Psoas muscle (tissue), 7 donors: ENCODE measurements at regions not wholly inside any gene's neighbourhood (a gene's known extent, or its start where the extent isn't known, plus 50 kb on each side); places are given as distances from the start of the nearest gene placed in this dataset.

Experiments used
- ATAC-seq, 4 donors: fragments of 200-7000 bp; cut with Tn5 transposase; one replicate each; pipeline ENCODE4 v1.9.1; 2020; ENCODE audit warnings: moderate library complexity in 3 of 4, mild to moderate bottlenecking in 2 of 4
- DNase-seq, 2 donors: peaks; one replicate each; pipeline ENCODE4 v3.0.0-alpha.2; 2020
- H3K27ac ChIP-seq: fragments of 200-600 bp; one replicate; pipeline ENCODE4 v1.8.0; 2022
- H3K27me3 ChIP-seq, 3 donors: fragments of 200-600 bp in 1 of 3; one replicate each; pipeline versions ENCODE4 v1.6.1 to v1.8.0; 2013 to 2022; ENCODE audit warnings: low read length in 2 of 3, mild to moderate bottlenecking in 2 of 3, moderate library complexity in 1 of 3; ENCODE audit not compliant: insufficient read depth in 3 of 3
- H3K36me3 ChIP-seq, 2 donors: fragments of 200-600 bp in 1 of 2; one replicate each; pipeline versions ENCODE4 v1.6.1 to v1.8.0; 2013 to 2022; ENCODE audit warnings: low read depth in 1 of 2, mild to moderate bottlenecking in 1 of 2, moderate library complexity in 1 of 2; ENCODE audit not compliant: insufficient read depth in 1 of 2
- H3K4me1 ChIP-seq: fragments of 200-600 bp; one replicate; pipeline ENCODE4 v1.8.0; 2022
- H3K4me3 ChIP-seq: fragments of 200-600 bp; one replicate; pipeline ENCODE4 v1.8.0; 2022; ENCODE audit warnings: mild to moderate bottlenecking
- H3K9me3 ChIP-seq: fragments of 200-600 bp; one replicate; pipeline ENCODE4 v1.8.0; 2022
- CTCF ChIP-seq: fragments of 200-600 bp; IDR thresholded peaks from one replicate; pipeline ENCODE4 v1.8.0; 2022; ENCODE audit warnings: antibody characterized with exemption
- WGBS, 3 donors: extraction: QIAGEN DNeasy Blood & Tissue Kit; methylation state at CpG; one replicate each; pipeline versions ENCODE4 v1.1.6 to v1.1.7; 2013; 5-methylcytosine and 5-hydroxymethylcytosine counted together
- intact Hi-C, 2 donors: fragments of 100-400 bp; cut with DNase I; formaldehyde crosslinking; loops; one replicate each; pipeline versions ENCODE4 v1.11.0 to v1.14.2; 2022
- donor health status: healthy with polysubstance abuse.
- donor health status: DM: no; HTN: no; CAD: no; lungs with moderate emphysema.
- donor health status: Bipolar disorder and iron deficiency.
- donor health status: healthy.
- donor health status: DM: yes; HTN: yes; CAD: no.
- donor health status: DM: no; HTN: no; CAD: no.
- donor health status: DM: yes; HTN: yes; CAD: no.

- 46 to 55% (median 49%) methylated on average over 5 of the region's 5 CpGs for WGBS, 3 donors
- no peak for ATAC-seq
- TF ChIP-seq CTCF, result no peak
- Histone ChIP-seq H3K27me3 (no peaks in the 10 kb centered on the region), H3K36me3 (no peaks in the 10 kb centered on the region), H3K4me1 (no peaks in the 10 kb centered on the region), H3K27ac (no peak overlapping the region), H3K4me3 (no peak overlapping the region), H3K9me3 (no peaks in the 10 kb centered on the region)
- intact Hi-C loops, result no loop called here
- DNase-seq, result no peak
Observed at GRCh38 chr15:31577108-31577507, 250.5 kb downstream of the KLF13 start.

GRCh38 chr15:31579282-31579681, 252.6 kb downstream of the KLF13 start:
- ATAC-seq, result no peak
- Histone ChIP-seq H3K9me3 (no peaks in the 10 kb centered on the region), H3K36me3 (no peaks in the 10 kb centered on the region), H3K27ac (no peak overlapping the region), H3K4me3 (no peak overlapping the region), H3K4me1 (no peaks in the 10 kb centered on the region), H3K27me3 (no peaks in the 10 kb centered on the region)
- no peak for DNase-seq
- 74 to 85% (median 80%) methylated on average over 4 of the region's 4 CpGs for WGBS, 3 donors
- intact Hi-C loops, result no loop called here
- TF ChIP-seq CTCF, result no peak

- Histone ChIP-seq H3K4me3 (no peak overlapping the region), H3K27ac (no peak overlapping the region), H3K36me3 (no peaks in the 10 kb centered on the region), H3K27me3 (no peaks in the 10 kb centered on the region), H3K9me3 (no peaks in the 10 kb centered on the region), H3K4me1 (no peaks in the 10 kb centered on the region)
- TF ChIP-seq CTCF, result no peak
- ATAC-seq (no peak), DNase-seq (no peak)
- intact Hi-C loops, result no loop called here
- 90 to 96% (median 93%) methylated on average over 2 of the region's 2 CpGs for WGBS, 3 donors
Observed at GRCh38 chr15:31579976-31580375, 253.3 kb downstream of the KLF13 start.

GRCh38 chr15:31584195-31584594, 257.6 kb downstream of the KLF13 start:
- Histone ChIP-seq H3K27me3 (no peaks in the 10 kb centered on the region), H3K27ac (no peak overlapping the region), H3K4me1 (no peaks in the 10 kb centered on the region), H3K9me3 (no peaks in the 10 kb centered on the region), H3K4me3 (no peak overlapping the region), H3K36me3 (no peaks in the 10 kb centered on the region)
- intact Hi-C loops, result no loop called here
- WGBS, 3 donors, result 51 to 93% (median 77%) methylated on average over 3 of the region's 3 CpGs
- DNase-seq (no peak), ATAC-seq (no peak)
- TF ChIP-seq CTCF, result no peak

- H3K9me3 ChIP-seq, result no peaks in the 10 kb centered on the region
- intact Hi-C loops, result no loop called here
- no peak for TF ChIP-seq CTCF
- DNase-seq (no peak), ATAC-seq (no peak)
- no peaks in the 10 kb centered on the region for H3K27me3 ChIP-seq
- no peaks in the 10 kb centered on the region for H3K36me3 ChIP-seq
- 57 to 65% (median 58%) methylated on average over 9 of the region's 9 CpGs for WGBS, 3 donors
- no peaks in the 10 kb centered on the region for H3K4me1 ChIP-seq
- no peak overlapping the region for H3K27ac ChIP-seq
- no peak overlapping the region for H3K4me3 ChIP-seq
Observed at GRCh38 chr15:31585240-31585639, 258.6 kb downstream of the KLF13 start.
